ENCODE measurements at regions not wholly inside any gene's neighbourhood (a gene's known extent, or its start where the extent isn't known, plus 50 kb on each side); places are given as distances from the start of the nearest gene placed in this dataset.

GRCh38 chr9:675697-676370, 165.7 kb upstream of the DMRT1 start:
- no peak for DNase-seq

GRCh38 chr9:676780-677438, 164.6 kb upstream of the DMRT1 start:
- DNase-seq, result no peak

- DNase-seq, result no peak
Observed at GRCh38 chr9:677461-678097, 163.9 kb upstream of the DMRT1 start.

- DNase-seq, result no peak
Observed at GRCh38 chr9:678897-679296, 162.6 kb upstream of the DMRT1 start.

- DNase-seq, result no peak
Observed at GRCh38 chr9:679462-679861, 162.0 kb upstream of the DMRT1 start.

GRCh38 chr9:680106-680505, 161.4 kb upstream of the DMRT1 start:
- no peak for DNase-seq

GRCh38 chr9:682633-683508, 158.6 kb upstream of the DMRT1 start:
- no peak for DNase-seq

GRCh38 chr9:683509-684021, 157.9 kb upstream of the DMRT1 start:
- no peak for DNase-seq

GRCh38 chr9:684054-684890, 157.2 kb upstream of the DMRT1 start:
- no peak for DNase-seq

GRCh38 chr9:684941-685340, 156.6 kb upstream of the DMRT1 start:
- DNase-seq, result no peak

- no peak for DNase-seq
Observed at GRCh38 chr9:686321-686813, 155.1 kb upstream of the DMRT1 start.

- DNase-seq, result no peak
Observed at GRCh38 chr9:687034-687785, 154.3 kb upstream of the DMRT1 start.

GRCh38 chr9:687994-688393, 153.5 kb upstream of the DMRT1 start:
- no peak for DNase-seq

- DNase-seq, result no peak
Observed at GRCh38 chr9:690517-691111, 150.9 kb upstream of the DMRT1 start.

GRCh38 chr9:691825-692400, 149.6 kb upstream of the DMRT1 start:
- no peak for DNase-seq

- no peak for DNase-seq
Observed at GRCh38 chr9:692636-693129, 148.8 kb upstream of the DMRT1 start.

- no peak for DNase-seq
Observed at GRCh38 chr9:693201-694091, 148.1 kb upstream of the DMRT1 start.

- no peak for DNase-seq
Observed at GRCh38 chr9:694092-694402, 147.4 kb upstream of the DMRT1 start.

GRCh38 chr9:694403-695154, 146.9 kb upstream of the DMRT1 start:
- DNase-seq, result no peak

Measured in GF-D8 (cell line).